ENCODE measurements at regions not wholly inside any gene's neighbourhood (a gene's known extent, or its start where the extent isn't known, plus 50 kb on each side); places are given as distances from the start of the nearest gene placed in this dataset.
"Not testable (repeated sequence)": the region's sequence is repeated elsewhere in the genome, so short reads cannot be mapped to it uniquely, and the experiment has no call there.

DNA sequence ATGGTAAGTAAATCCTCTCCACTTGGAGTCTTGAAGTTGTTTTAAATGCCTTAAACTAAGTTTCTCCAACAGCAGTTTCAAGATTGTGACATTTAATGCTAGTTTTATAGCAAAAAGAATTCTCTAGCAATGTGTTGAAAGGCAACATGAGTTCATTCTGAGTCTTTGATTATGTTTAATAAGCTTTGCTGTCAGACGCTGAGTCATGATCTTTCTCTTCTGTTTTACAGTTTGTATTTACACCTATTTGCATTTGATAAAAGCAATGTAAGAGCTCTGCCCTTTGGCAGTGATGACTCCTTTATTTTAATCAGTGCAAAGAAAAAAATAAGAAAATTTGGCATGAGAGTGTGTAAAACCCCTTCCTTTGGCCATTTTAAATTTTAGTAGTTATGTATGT is 497.7 kb downstream of the STK39 start:
- DNase-seq (ENCODE audit: low spot score), result no peak

DNA sequence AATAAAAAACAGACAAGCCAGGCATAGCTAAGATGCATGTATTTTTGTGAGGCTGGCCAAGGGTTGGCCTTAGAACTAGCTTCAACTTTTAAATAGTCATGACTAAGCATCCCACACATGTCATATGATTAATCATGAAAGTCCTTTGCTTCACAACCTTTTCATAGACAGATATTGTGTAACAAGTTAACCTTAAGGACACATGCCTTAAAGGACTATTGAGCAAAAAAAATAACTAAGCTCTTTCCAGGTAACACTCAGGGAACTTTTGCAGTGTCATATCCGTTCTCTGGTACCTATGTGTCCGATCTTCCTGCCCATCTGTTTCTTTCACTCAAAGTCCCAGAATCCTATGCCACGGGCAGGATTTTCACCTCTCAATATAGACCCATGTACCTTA is 498.4 kb downstream of the STK39 start:
- no peak for DNase-seq (ENCODE audit: low spot score)

DNA sequence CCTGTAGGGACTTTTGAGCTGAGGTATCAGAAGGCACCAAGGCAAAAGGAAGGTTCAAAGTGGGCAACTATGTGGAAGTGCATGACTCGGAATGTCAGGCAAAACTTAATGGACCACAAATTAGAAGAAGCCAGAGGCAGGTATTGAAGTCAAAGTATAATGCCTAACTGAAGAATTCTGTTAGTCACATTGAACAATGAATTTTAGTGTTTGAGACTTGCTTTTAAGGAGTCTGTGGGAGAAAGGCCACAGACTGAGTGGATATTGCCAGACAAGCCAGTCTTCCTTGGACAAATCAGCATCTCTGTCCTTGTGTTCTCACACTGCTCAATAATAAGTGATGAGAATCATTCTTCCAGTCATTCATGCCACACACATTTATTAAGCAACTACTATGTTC is 498.9 kb downstream of the STK39 start:
- no peak for DNase-seq (ENCODE audit: low spot score)

DNA sequence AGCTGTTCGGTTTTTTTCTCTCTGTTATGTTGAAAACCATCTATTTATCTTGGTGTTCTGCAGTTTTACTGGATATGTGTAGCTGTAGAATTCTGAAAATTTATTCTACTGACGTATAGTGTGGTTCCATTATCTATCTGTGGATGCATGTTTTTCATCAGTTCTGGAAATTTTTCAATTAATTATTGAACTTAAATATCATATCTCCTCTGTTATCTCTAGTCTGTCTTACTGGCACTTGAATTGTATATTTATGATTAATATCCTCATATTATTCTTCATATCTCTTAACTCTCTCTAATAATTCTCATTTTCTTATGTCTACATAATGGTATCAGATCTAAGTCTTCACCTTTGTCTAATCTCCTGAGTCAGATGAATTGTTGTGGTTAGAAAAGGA is 501.7 kb downstream of the STK39 start:
- DNase-seq (ENCODE audit: low spot score), result no peak

DNA sequence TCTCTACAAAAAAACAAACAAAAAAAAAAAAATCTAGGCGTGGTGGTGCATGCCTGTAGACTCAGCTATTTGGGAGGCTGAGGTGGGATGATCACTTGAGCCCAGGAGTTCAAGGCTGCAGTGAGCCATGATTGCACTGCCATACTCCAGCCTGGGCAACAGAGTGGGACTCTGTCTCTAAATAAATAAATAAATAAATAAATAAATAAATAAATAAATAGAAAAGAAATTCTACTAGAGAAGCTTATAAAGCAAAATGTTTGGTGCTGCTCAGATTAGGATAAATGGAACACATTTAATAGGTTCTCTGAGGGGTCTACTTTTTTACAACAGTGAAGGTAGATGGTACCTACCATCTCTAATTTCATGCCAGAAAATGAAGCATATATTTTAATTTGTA is 507.5 kb downstream of the STK39 start:
- not testable (repeated sequence) for DNase-seq (ENCODE audit: low spot score)

DNA sequence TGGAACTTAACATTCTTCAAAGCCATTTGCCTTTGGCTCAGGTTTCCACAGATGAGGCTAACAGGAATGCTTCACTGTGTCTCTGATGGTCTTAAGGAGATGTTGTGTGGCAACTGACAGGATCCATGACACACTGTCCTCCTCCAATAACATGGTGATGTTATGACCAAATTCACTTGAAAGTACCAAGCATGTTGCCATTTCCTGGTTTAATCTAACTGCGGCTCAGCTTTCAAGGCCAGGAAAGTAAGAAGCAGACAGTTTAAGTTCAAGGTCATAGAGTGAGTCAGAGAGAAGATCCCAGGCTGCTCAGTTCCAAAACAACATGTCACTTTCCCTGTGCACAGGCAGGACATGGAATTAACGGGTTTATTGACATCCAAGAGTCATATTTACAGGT is 513.6 kb downstream of the STK39 start:
- no peak for DNase-seq (ENCODE audit: low spot score)

DNA sequence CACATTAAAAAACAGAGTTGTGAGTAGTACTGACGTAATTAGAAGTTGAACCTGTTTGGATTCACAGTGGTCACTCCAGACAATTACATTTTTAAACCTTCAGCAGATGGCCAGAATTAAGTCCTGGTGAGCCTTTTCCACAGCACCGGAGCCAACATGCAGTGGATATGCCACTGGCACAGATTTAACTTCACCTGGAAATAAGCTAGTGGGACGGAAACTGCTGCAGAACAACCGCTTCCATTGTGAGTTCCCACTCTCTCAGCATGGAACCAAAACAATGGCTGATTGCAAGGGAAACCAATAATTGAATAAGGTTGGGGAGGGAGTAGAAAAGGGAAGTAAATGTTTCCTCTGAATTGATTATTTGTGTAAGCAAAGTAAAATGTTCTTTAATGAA is 515.1 kb downstream of the STK39 start:
- no peak for DNase-seq (ENCODE audit: low spot score)

DNA sequence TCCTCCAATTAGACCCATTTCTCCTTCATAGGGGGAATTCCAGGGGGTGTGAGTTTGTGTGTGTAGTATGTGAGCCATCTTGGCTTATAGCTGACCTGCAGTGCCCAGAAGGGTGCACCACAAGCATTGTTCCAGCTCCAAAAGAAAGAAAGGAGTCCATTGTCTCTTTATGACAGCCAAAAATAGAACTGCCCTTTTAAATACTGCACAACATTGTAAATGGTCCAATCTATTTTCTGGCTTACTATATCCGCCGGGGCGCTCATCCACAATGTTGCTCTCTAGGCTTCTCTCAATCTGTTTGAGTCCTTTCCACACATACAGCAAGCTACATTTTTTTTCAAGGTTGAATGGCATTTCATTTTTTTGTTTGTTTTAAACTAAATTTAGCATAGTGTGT is 517.5 kb downstream of the STK39 start:
- DNase-seq (ENCODE audit: low spot score), result no peak

DNA sequence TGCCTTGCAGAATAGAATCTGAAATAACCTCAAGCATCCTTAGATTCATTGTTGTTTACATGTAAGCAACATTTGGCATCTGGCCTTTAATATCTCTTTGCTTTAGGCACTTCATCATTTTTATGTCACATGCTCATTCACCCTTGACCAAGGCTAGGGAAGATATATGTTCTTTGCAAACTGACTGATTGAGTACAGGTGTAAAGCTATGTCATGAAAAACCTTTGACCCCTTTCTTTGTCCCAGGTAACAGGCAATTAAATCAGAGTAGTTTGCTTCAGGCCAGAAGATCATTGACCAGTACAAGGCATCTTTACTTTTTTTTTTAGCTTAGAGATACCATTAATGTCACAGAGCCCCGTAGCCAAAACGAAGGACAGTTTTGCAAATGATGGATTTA is 520.6 kb downstream of the STK39 start:
- DNase-seq (ENCODE audit: low spot score), result no peak

DNA sequence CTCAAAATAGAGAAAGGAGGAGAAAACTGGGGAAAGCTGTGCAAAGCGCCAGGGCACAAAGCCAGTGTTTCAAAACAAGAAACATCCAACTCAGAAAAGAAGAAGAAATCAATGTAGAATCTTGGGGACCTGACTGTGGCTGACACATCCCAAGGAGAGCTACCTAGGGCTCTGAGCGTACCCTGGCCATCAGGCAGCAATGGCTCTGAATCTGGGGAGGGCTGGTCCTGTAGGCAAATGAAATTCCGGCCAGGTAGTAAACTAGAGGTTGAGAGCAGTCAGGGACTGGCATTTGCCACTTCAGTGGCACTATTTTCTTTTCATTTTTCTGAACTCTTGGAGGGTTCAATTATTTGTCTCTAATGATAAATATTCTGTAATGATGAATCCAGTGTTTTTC is 525.8 kb downstream of the STK39 start:
- DNase-seq (ENCODE audit: low spot score), result no peak

DNA sequence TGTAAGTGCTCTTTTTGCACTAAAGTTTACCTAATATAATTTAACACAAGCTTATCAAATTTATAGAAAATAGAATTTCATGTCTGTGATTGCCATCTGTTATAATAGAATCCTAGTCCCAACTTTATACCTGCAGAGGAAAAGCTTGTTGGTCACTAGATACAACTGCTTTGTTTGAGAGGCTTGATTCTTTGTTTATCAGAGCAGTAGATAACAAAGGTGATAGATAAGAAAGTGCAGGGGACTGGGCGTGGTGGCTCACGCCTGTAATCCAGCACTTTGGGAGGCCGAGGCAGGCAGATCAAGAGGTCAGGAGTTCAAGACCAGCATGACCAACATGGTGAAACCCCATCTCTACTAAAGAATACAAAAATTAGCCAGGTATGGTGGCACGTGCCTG is 528.0 kb downstream of the STK39 start:
- no peak for DNase-seq (ENCODE audit: low spot score)

DNA sequence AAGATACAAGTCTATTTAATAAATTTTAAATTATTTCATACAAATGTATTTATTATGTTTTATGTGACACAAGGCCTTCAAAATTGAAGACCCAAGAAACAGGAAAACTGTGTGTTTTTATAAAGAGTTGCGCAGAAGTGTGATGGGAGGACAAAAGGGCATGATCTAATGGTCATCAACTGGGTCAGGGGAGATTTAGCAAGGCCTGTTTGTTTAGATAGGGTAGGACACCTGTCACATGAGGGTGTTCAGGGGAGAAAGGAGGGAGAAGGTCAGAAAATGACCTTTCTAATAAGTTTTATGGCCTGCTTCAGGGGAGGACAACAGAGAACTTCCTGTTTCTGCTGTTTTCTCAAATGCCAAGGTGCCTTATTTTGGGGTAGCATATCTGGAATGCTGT is 528.8 kb downstream of the STK39 start:
- DNase-seq (ENCODE audit: low spot score), result no peak

DNA sequence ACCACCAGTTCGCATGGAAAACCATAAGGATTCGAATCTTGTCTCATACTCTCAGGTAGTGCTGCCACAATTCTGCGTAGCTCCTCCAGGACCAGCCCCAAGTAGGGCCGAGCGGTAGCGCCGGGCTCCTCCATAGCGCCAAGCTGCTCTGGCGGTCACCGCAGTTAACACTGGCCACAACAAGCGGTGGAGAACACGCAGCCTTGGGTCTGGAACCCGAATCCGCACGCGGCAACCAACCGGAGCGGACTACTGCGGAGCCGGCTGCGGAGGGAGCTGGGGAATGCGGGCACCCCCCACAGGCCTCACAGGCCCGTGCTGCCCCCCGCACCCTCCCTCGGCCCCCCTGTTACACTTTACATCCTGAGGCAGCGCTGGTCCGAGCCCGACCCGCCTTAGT is 531.5 kb downstream of the STK39 start:
- DNase-seq (ENCODE audit: low spot score), result no peak

DNA sequence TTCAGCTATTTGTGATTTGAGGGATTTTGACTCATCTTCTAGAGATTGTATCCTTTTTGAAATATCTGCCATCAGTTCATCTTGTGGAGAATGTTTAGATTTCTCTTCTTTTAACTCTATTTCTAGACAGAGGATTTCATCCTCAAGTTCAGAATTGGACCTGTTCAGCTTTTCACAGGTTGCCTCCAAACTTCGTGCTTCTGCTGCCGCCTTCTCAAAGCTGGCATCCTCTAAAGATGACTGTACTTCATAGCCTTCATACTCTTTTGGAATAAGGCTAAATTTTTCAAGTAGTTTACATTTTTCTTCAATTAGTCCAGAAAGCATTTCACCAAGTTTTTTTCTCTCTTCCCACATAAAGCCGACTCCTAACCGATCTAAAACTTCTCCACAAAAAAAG is 531.9 kb downstream of the STK39 start:
- not testable (repeated sequence) for DNase-seq (ENCODE audit: low spot score)

DNA sequence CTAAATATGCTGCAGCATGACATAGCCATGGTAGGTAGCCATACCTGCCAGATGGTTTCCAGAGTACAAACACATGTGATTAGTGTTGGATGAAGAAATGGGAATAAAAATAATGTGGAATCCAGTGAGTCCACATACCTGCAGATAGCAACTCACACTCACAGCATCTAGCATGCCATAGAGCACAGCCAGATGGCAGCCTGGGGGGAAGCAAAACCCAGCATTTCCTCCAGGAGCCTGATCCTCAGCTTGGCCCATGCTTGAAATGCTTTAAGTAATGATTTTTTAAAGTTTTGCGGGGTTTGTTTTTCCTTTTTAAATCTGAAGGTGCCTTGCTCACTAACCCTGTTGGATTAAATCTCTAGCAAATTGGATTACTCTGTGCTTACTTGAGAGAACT is 535.1 kb downstream of the STK39 start:
- no peak for DNase-seq (ENCODE audit: low spot score)

DNA sequence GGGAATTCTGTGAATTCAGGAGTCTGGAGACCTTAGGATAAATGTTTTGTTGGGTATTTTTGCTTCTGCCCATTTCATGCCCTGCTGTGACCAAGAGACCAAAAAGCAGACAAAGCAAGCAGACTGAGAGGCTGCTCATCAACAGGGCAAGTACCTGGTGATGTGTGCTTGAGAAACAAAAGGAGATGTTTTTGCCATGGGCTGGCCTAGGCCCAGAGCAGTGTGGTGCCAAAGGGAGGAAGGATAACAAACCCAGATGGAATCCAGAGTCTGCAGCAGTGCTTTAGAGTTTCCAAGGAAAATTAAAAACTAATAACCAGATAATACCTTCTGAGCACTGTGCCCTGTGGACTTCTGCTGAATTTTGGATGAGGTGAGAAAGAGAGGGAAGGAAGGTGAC is 538.4 kb downstream of the STK39 start:
- no peak for DNase-seq (ENCODE audit: low spot score)

DNA sequence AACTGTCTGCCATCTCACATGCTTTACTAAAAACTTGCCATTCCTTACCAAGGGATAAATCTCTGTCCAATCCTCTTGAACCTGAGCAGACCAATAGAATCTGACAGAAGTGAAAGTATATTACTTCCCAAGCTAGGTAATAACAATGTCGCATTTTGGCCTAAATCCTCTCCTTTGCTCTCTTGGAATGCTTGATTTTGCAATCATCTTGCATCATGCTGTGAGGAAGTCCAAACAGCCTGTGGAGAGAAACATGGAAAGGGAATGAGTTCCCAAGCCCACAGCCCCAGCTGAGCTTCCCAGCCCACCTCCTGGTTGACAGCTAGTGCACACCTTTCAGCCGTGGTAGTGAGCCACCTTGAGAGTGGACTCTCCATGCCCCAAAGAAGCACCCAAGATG is 540.6 kb downstream of the STK39 start:
- DNase-seq (ENCODE audit: low spot score), result no peak

DNA sequence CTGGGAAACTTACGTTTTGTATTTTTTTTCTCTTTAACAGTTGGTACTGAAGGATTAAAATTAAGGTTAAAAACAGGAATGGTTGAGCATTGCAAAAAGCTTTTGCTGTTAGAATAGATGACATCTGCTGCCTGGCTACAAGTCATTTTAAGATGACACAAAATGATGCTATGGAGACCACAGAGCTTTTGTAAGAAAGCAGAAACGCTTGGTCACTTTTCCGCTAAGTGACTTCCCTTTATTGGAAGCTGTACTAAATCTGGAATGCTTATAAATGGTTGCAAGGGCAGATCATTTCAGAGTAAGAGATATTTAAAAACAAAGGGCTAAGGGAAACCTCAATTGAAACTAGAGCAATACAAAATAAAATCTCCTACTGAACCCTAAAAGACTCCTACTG is 544.0 kb downstream of the STK39 start:
- no peak for DNase-seq (ENCODE audit: low spot score)

DNA sequence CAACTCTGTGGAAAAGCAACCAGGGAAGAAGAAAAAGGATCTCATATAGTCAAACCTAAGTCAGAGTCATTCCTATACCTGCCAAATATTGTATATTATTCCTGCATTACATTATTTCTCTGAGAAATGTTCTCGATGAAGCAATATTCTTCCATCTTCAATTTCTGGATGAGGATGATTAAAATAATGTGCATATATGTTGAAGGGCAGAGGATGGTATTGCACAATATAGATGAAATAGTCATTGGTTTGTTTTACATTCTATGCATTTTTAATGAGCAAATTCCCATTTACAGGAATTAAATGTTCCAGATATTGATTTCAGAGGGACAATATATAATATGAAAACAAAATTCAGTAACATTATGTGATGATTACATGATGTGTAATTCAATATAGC is 545.2 kb downstream of the STK39 start:
- no peak for DNase-seq (ENCODE audit: low spot score)

DNA sequence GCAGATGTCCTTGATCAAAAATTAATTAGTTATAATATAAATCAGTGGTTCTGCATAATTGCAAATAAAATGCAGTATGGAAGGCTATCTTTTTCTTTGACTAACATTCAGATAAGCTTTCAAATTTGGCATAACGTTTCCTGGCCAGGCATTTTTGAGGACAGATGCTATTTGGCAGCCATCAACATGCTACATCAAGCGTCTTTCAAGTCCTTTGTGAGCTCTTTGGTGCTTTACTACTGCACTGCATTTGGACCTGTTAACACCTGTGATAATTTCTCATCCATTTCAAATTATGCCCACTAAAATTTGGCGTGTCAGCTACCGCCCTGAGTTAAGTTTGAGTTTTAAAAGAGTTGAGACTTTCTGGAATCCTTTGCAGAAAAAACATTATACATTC is 545.7 kb downstream of the STK39 start:
- no peak for DNase-seq (ENCODE audit: low spot score)

DNA sequence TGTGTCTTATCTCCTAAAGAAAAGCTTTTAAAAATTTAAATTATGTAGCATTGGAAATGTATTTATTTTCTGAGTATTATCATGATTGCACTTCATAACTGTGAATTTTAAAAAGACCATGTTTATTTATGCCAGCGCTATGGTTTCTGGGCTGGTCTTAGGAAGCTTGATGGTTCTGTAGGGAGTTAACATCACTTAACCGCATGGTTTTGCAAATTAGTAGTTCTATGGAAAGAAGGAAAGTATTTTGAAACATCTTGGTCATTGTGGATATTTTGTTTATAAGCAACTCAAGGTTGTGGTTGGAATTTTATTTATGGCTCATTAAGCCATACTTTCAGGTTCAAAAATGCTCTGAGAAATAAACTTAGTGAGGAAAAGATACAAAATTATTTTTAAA is 549.4 kb downstream of the STK39 start:
- no peak for DNase-seq (ENCODE audit: low spot score)

DNA sequence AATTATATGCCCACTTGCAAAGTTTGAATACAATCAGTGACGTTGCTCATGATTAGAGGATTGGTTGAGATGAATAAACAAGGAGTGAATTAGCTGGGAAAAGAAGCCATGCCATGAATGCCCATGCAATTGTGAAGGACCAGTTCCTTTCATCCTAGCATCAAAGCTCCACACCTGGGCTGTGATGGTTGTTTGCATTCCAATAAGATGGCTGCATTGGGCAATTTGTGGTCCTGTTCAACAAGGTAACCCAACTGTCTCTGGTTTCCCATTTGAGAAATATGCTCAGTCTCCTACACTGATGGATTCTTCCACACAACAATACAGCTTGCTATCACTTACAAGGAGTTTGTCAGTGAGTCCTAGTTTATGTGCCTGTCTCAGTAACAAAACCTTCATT is 550.2 kb downstream of the STK39 start:
- no peak for DNase-seq (ENCODE audit: low spot score)

DNA sequence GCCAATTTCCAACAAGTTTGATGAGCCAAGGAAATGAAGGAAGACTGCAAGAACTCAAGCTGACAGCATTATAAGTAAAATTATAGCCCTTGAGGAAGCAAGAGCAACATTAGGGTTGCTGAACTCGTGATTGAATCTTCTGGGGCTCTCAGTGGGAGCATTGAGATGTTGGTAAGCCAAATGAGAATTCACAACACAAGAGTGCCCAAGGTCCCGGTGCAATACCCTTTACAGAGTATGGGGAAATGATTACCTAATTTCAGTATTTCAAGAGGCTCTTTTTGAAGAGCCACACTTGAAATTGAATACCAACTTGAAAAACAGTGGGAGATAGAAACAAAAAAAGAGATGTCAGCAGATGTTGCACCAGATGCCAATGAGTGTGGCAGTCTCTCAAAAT is 554.5 kb downstream of the STK39 start:
- DNase-seq (ENCODE audit: low spot score), result no peak

DNA sequence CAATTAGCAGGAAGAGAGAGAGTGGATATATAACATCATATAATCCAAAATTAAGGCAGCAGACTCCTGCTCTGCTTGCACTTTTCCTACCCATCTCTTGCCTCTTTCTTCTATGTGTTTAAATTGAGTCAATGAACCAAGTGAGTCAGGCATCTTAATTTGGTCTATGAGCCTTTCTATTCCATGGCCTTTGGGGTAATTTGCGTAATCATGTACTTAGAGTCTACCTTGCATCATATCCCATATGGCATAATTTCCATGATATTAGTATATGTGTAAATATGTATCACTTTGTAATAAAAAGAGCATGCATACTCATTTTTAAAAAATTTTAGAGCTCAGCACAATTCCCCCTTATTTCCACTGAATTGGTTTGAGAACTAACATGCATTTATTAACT is 555.2 kb downstream of the STK39 start:
- DNase-seq (ENCODE audit: low spot score), result no peak

DNA sequence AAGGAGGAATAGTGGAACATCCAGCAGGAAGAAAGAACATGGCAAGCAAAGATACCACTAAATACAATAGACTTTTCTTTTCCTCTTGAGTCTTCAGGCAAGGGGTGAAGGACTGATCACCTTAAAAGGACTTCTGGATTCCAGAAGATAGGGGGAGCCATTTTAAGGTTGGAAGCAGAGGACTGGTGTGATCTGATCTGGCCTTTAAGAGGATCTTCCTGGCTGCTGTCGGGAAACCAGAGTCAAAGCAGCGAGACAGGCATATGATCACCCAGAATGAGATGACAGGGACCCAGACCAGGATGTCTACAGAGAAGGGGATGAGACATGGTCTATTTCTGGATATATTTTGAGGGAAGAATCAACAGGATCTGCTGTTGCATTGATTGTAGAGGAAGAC is 558.0 kb downstream of the STK39 start:
- no peak for DNase-seq (ENCODE audit: low spot score)

Data from mucosa of gallbladder (tissue), 1 donor.